Adrenal gland (tissue), 5 donors: ENCODE measurements at regions not wholly inside any gene's neighbourhood (a gene's known extent, or its start where the extent isn't known, plus 50 kb on each side); places are given as distances from the start of the nearest gene placed in this dataset.

ENCODE experiments used
- POLR2A ChIP-seq, 2 donors: fragments of 450-650 bp; IDR thresholded peaks; one replicate each; pipeline ENCODE4 v1.6.1; 2017; ENCODE audit warnings: antibody characterized with exemption in 2 of 2, mild to moderate bottlenecking in 2 of 2, moderate library complexity in 1 of 2
- TF ChIP-seq, protein P1 (sequence below), 6 experiments: fragments of 450-650 bp in 4 of 6; fragments of 200-600 bp in 2 of 6; sonication (generic) in 1 of 6; IDR thresholded peaks; 1 replicate in 5 of 6; 2 replicates in 1 of 6; pipeline versions ENCODE4 v1.5.1 to v1.8.0; 2016 to 2021; ENCODE audit warnings: antibody characterized with exemption in 6 of 6, mild to moderate bottlenecking in 2 of 6, moderate library complexity in 1 of 6
- donor health status: DM: no; HTN: no; CAD: no.

DNA sequence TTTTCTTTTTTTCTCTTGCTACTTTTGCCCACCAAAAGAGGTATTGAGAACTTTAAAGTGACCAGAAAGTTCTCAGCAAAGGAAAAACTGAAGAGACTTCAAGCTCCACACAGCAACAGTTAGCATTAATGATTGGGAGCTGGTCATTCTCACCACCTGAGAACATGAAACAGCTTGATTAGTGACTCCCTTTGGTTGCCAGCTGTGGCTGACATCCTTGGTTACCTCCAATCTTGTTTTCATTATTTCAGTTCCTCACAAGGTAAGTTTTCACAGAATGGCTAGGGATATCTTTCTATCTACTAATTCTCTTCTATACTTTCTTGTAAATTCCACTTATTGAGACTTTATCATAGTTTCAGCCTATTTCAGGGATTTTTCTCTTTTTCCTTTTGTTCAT, 427.9 kb downstream of the QKI start:
- TF ChIP-seq, protein P1, sequence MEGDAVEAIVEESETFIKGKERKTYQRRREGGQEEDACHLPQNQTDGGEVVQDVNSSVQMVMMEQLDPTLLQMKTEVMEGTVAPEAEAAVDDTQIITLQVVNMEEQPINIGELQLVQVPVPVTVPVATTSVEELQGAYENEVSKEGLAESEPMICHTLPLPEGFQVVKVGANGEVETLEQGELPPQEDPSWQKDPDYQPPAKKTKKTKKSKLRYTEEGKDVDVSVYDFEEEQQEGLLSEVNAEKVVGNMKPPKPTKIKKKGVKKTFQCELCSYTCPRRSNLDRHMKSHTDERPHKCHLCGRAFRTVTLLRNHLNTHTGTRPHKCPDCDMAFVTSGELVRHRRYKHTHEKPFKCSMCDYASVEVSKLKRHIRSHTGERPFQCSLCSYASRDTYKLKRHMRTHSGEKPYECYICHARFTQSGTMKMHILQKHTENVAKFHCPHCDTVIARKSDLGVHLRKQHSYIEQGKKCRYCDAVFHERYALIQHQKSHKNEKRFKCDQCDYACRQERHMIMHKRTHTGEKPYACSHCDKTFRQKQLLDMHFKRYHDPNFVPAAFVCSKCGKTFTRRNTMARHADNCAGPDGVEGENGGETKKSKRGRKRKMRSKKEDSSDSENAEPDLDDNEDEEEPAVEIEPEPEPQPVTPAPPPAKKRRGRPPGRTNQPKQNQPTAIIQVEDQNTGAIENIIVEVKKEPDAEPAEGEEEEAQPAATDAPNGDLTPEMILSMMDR (IDR thresholded peaks at IDR 0.05), result no peak
- TF ChIP-seq POLR2A (IDR thresholded peaks at IDR 0.05), result no peak
